ENCODE measurements at regions not wholly inside any gene's neighbourhood (a gene's known extent, or its start where the extent isn't known, plus 50 kb on each side); places are given as distances from the start of the nearest gene placed in this dataset.
"Not testable (repeated sequence)": the region's sequence is repeated elsewhere in the genome, so short reads cannot be mapped to it uniquely, and the experiment has no call there.

- DNase-seq (ENCODE audit: extremely low spot score in 2 of 2) = no peak
- intact Hi-C loops (cut with DNase I) = no loop called here
- H3K9me3 ChIP-seq = no peaks in the 10 kb centered on the region
- H3K4me1 ChIP-seq = no peaks in the 10 kb centered on the region
- no peak overlapping the region for H3K4me3 ChIP-seq
- H3K27ac ChIP-seq = no peak overlapping the region
- TF ChIP-seq POLR2AphosphoS5 (IDR thresholded peaks at IDR 0.05; ENCODE audit: insufficient read depth in 1 of 2, low read depth in 1 of 2) (no peak), POLR2A (IDR thresholded peaks at IDR 0.05) (no peak)
- TF ChIP-seq, protein P1, sequence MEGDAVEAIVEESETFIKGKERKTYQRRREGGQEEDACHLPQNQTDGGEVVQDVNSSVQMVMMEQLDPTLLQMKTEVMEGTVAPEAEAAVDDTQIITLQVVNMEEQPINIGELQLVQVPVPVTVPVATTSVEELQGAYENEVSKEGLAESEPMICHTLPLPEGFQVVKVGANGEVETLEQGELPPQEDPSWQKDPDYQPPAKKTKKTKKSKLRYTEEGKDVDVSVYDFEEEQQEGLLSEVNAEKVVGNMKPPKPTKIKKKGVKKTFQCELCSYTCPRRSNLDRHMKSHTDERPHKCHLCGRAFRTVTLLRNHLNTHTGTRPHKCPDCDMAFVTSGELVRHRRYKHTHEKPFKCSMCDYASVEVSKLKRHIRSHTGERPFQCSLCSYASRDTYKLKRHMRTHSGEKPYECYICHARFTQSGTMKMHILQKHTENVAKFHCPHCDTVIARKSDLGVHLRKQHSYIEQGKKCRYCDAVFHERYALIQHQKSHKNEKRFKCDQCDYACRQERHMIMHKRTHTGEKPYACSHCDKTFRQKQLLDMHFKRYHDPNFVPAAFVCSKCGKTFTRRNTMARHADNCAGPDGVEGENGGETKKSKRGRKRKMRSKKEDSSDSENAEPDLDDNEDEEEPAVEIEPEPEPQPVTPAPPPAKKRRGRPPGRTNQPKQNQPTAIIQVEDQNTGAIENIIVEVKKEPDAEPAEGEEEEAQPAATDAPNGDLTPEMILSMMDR (IDR thresholded peaks at IDR 0.05) = no peak
- no peaks in the 10 kb centered on the region for H3K36me3 ChIP-seq
- no peaks in the 10 kb centered on the region for H3K27me3 ChIP-seq
Measured at GRCh38 chr3:104069114-104069513, 1297.6 kb upstream of the ALCAM start.

GRCh38 chr3:104070906-104071305 is 1295.8 kb upstream of the ALCAM start:
- DNase-seq (ENCODE audit: extremely low spot score in 2 of 2) = no peak
- Histone ChIP-seq H3K27me3 (no peaks in the 10 kb centered on the region), H3K27ac (no peak overlapping the region), H3K36me3 (no peaks in the 10 kb centered on the region), H3K4me1 (no peaks in the 10 kb centered on the region), H3K4me3 (no peak overlapping the region), H3K9me3 (no peaks in the 10 kb centered on the region)
- TF ChIP-seq POLR2A (IDR thresholded peaks at IDR 0.05) (no peak), POLR2AphosphoS5 (IDR thresholded peaks at IDR 0.05; ENCODE audit: insufficient read depth in 1 of 2, low read depth in 1 of 2) (no peak)
- TF ChIP-seq, protein P1 (IDR thresholded peaks at IDR 0.05) = no peak
- intact Hi-C loops (cut with DNase I) = no loop called here

GRCh38 chr3:104080088-104080626 is 1286.6 kb upstream of the ALCAM start:
- Histone ChIP-seq H3K36me3 (no peaks in the 10 kb centered on the region), H3K9me3 (no peaks in the 10 kb centered on the region), H3K4me1 (no peaks in the 10 kb centered on the region), H3K27ac (no peak overlapping the region), H3K4me3 (no peak overlapping the region), H3K27me3 (no peaks in the 10 kb centered on the region)
- intact Hi-C loops (cut with DNase I) = no loop called here
- TF ChIP-seq POLR2A (IDR thresholded peaks at IDR 0.05) = no peak
- no peak for TF ChIP-seq POLR2AphosphoS5 (IDR thresholded peaks at IDR 0.05; ENCODE audit: insufficient read depth in 1 of 2, low read depth in 1 of 2)
- TF ChIP-seq, protein P1 (IDR thresholded peaks at IDR 0.05) = no peak
- no peak for DNase-seq (ENCODE audit: extremely low spot score in 2 of 2)

DNA sequence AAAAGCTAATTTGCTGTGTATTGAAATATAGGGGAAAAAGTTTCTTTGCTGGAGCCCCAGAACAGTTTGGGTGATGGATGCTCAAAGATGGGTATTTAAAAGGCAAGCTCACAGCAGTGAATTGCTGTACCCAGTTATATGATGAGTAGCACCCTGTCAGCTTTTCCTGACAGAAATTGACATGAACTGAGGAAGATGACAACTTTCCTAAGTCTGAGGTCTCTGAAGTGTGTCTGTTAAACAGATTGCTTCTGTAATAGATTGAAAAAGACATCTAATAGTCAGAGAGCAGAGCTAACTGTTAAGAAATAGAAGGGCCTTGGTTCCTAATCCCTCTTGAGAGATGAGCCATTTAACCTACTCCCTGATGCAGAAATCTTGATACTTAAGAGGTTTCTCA is 1278.0 kb upstream of the ALCAM start:
- Histone ChIP-seq H3K4me1 (no peaks in the 10 kb centered on the region), H3K9me3 (no peaks in the 10 kb centered on the region), H3K36me3 (no peaks in the 10 kb centered on the region), H3K27ac (no peak overlapping the region), H3K27me3 (no peaks in the 10 kb centered on the region), H3K4me3 (no peak overlapping the region)
- DNase-seq (ENCODE audit: extremely low spot score in 2 of 2) = no peak
- TF ChIP-seq POLR2AphosphoS5 (IDR thresholded peaks at IDR 0.05; ENCODE audit: insufficient read depth in 1 of 2, low read depth in 1 of 2) (no peak), POLR2A (IDR thresholded peaks at IDR 0.05) (no peak)
- TF ChIP-seq, protein P1 (IDR thresholded peaks at IDR 0.05) = no peak
- intact Hi-C loops (cut with DNase I) = no loop called here

DNA sequence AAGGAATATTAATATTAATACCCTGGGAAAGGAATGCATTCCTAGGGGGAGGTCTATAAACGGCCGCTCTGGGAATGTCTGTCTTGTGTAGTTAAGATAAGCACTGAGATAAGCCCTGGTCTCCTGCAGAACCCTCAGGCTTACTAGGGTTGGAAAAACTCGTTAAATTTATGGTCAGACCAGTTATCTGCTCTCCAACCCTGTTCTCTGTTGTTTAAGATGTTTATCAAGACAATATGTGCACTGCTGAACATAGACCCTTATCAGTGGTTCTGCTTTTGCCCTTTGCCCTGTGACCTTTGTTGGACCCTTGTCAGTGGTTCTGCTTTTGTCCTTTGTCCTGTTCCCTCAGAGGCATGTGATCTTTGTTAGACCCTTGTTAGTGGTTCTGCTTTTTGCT is 1276.7 kb upstream of the ALCAM start:
- H3K9me3 ChIP-seq; H3K4me3 ChIP-seq; H3K4me1 ChIP-seq; intact Hi-C loops (cut with DNase I); H3K36me3 ChIP-seq; H3K27me3 ChIP-seq; DNase-seq (ENCODE audit: extremely low spot score in 2 of 2); H3K27ac ChIP-seq: not testable (repeated sequence)
